Parathyroid adenoma (tissue), 2 donors: ENCODE measurements at regions not wholly inside any gene's neighbourhood (a gene's known extent, or its start where the extent isn't known, plus 50 kb on each side); places are given as distances from the start of the nearest gene placed in this dataset.
"Not testable (repeated sequence)": the region's sequence is repeated elsewhere in the genome, so short reads cannot be mapped to it uniquely, and the experiment has no call there.

ENCODE experiments used
- H2AFZ ChIP-seq: fragments of 300-600 bp; sonication (generic); one replicate; pipeline ENCODE4 v1.7.0; 2017; ENCODE audit warnings: antibody characterized with exemption, mild to moderate bottlenecking
- H3K27ac ChIP-seq: fragments of 300-600 bp; sonication (generic); one replicate; pipeline ENCODE4 v1.7.0; 2017
- H3K27me3 ChIP-seq: fragments of 300-600 bp; sonication (generic); one replicate; pipeline ENCODE4 v1.7.0; 2017; ENCODE audit warnings: low read length; ENCODE audit not compliant: control insufficient read depth, insufficient read depth
- H3K36me3 ChIP-seq: fragments of 300-600 bp; sonication (generic); one replicate; pipeline ENCODE4 v1.7.0; 2017; ENCODE audit warnings: low read length; ENCODE audit not compliant: control insufficient read depth, insufficient read depth
- H3K4me1 ChIP-seq: fragments of 300-600 bp; sonication (generic); one replicate; pipeline ENCODE4 v1.7.0; 2017; ENCODE audit warnings: control low read depth
- H3K4me2 ChIP-seq: fragments of 300-600 bp; sonication (generic); one replicate; pipeline ENCODE4 v1.7.0; 2017; ENCODE audit warnings: low read length
- H3K4me3 ChIP-seq: fragments of 300-600 bp; sonication (generic); one replicate; pipeline ENCODE4 v1.7.0; 2017; ENCODE audit warnings: low read depth, low read length
- H3K79me2 ChIP-seq: fragments of 300-600 bp; sonication (generic); one replicate; pipeline ENCODE4 v1.7.0; 2017; ENCODE audit warnings: control low read depth
- H3K9ac ChIP-seq: fragments of 300-600 bp; sonication (generic); one replicate; pipeline ENCODE4 v1.7.0; 2017; ENCODE audit warnings: mild to moderate bottlenecking
- H3K9me3 ChIP-seq: fragments of 300-600 bp; sonication (generic); one replicate; pipeline ENCODE4 v1.7.0; 2017; ENCODE audit warnings: low read length; ENCODE audit not compliant: control insufficient read depth
- CTCF ChIP-seq: fragments of 300-600 bp; sonication (generic); IDR thresholded peaks from one replicate; pipeline ENCODE4 v1.7.0; 2017; ENCODE audit warnings: antibody characterized with exemption, mild to moderate bottlenecking
- donor health status: primary hyperparathyroidism.

DNA sequence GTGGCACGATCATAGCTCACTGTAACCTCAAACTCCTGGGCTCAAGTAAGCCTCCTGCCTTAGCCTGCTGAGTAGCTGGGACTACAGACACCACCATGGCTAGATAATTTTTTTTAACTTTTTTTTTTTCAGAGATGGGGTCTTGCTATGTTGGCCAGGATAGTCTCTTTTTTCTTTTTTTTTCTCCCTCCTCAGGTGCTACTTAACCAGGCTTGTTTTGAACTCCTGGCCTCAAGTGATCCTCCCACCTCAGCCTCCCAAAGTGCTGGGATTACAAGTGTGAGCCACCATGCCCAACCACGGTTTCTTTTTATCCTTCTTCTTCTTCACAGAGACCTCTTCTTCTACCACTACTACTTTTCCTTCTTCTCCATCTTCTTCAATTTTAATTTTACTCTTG is 53.8 kb upstream of the MAP4 start:
- Histone ChIP-seq H3K27ac (no peak overlapping the region), H3K79me2 (peaks cover 8% of the 10 kb centered on the region), H3K4me3 (no peak overlapping the region), H3K4me2 (no peak overlapping the region), H3K4me1 (no peaks in the 10 kb centered on the region), H3K9me3 (no peaks in the 10 kb centered on the region), H3K27me3 (no peaks in the 10 kb centered on the region), H3K36me3 (no peaks in the 10 kb centered on the region), H2AFZ (no peak overlapping the region), H3K9ac (no peak overlapping the region)
- no peak for TF ChIP-seq CTCF

DNA sequence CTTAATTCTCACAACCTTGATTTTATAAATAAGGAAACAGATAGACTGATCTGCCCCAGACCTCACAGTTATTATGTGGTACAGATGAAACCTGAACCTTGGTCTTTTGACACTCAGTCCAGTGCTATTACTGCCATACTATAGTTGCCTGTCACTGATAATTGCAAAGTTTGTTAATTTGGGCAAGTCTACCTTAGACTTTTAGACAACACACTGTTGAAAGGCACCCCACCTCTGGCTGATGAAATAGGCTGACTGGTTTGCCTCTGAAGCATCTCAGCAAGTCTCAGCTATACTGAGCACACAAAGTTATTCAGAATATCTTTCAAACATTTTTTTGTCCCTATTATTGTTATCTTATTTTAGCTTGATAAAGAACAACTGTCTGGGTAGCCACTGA is 53.1 kb upstream of the MAP4 start:
- Histone ChIP-seq H2AFZ (no peak overlapping the region), H3K4me3 (no peak overlapping the region), H3K9ac (no peak overlapping the region), H3K9me3 (no peaks in the 10 kb centered on the region), H3K4me1 (peaks cover 1% of the 10 kb centered on the region), H3K27me3 (no peaks in the 10 kb centered on the region), H3K27ac (no peak overlapping the region), H3K79me2 (peaks cover 8% of the 10 kb centered on the region), H3K4me2 (no peak overlapping the region), H3K36me3 (no peaks in the 10 kb centered on the region)
- TF ChIP-seq CTCF: no peak

DNA sequence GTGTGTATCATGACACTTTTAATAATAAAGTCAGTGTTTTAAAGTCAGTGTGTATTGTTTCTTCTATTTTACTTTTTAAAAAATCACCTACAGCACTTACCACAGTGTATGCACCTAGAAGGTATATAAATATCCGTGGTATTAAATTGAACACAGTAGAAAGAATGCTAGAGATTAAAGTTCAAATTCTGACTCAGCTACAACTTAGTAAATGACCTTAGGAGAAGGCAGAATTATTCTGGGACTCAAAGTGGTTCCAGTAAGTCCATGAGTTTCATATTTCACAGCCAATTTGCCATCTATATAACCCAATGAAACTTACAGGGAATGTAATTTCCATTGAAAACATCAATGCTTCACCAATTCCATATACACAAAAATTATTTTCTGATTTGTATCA is 52.7 kb upstream of the MAP4 start:
- Histone ChIP-seq H3K9ac (no peak overlapping the region), H3K27ac (no peak overlapping the region)
- TF ChIP-seq CTCF: no peak

GRCh38 chr3:48068320-48068719 is 52.1 kb upstream of the MAP4 start:
- H3K36me3 ChIP-seq, H3K4me1 ChIP-seq, H2AFZ ChIP-seq, H3K9ac ChIP-seq, H3K9me3 ChIP-seq, H3K4me3 ChIP-seq, H3K79me2 ChIP-seq, H3K4me2 ChIP-seq, H3K27ac ChIP-seq, H3K27me3 ChIP-seq: not testable (repeated sequence)

More for the DNA sequence above, 52.7 kb upstream of the MAP4 start:
- Histone ChIP-seq H3K4me3 (no peak overlapping the region), H3K79me2 (peaks cover 8% of the 10 kb centered on the region), H2AFZ (no peak overlapping the region), H3K4me2 (no peak overlapping the region), H3K4me1 (peaks cover 6% of the 10 kb centered on the region), H3K36me3 (no peaks in the 10 kb centered on the region), H3K27me3 (no peaks in the 10 kb centered on the region), H3K9me3 (no peaks in the 10 kb centered on the region)

GRCh38 chr3:48067271-48067670 is 51.1 kb upstream of the MAP4 start:
- H3K9ac ChIP-seq: no peak overlapping the region
- H3K79me2 ChIP-seq: peaks cover 8% of the 10 kb centered on the region
- H3K4me1 ChIP-seq: peaks cover 7% of the 10 kb centered on the region
- no peak for TF ChIP-seq CTCF
- H3K4me3 ChIP-seq: no peak overlapping the region
- no peaks in the 10 kb centered on the region for H3K9me3 ChIP-seq
- no peak overlapping the region for H2AFZ ChIP-seq
- no peak overlapping the region for H3K4me2 ChIP-seq
- H3K27ac ChIP-seq: no peak overlapping the region
- no peaks in the 10 kb centered on the region for H3K27me3 ChIP-seq
- no peaks in the 10 kb centered on the region for H3K36me3 ChIP-seq
